GM13977 (cell line): ENCODE measurements at regions not wholly inside any gene's neighbourhood (a gene's known extent, or its start where the extent isn't known, plus 50 kb on each side); places are given as distances from the start of the nearest gene placed in this dataset.
"Not testable (repeated sequence)": the region's sequence is repeated elsewhere in the genome, so short reads cannot be mapped to it uniquely, and the experiment has no call there.

ENCODE experiments used
- DNase-seq: peaks from one replicate; pipeline ENCODE4 v3.0.0; 2012; ENCODE audit warnings: low spot score
- in situ Hi-C: fragments of 300-500 bp; cut with MboI; formaldehyde crosslinking; loops from one replicate; pipeline ENCODE4 v1.12.0; 2022; ENCODE audit warnings: low sequenced_read_pairs, low pct_unique_long_range_greater_than_20kb, mixed read lengths, inconsistent platforms; ENCODE audit not compliant: unreplicated experiment
- TF ChIP-seq, protein P1 (sequence below): IDR thresholded peaks from 2 replicates; pipeline ENCODE4 v1.5.1; 2012; ENCODE audit warnings: mild to moderate bottlenecking, control low read depth; ENCODE audit not compliant: insufficient read depth; ENCODE audit errors: extremely low read depth, missing control alignments

DNA sequence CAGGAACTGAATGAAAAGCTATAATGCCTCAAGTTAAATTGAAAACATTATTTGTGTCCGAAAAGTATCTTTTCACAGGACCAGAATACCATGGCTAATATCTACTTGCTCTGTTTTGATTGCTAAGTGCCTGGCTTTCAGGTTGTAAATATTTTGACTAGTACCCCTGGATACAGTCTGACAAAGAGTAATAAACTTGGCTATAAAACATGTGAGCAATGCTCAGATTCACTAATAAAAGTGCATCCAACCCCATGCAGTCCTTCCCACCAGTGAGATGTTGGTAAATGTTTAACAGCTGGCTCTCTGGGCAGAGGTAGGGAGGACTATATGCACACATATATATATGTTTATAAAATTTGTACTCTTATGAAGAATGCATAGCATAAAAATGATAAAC, 281.8 kb upstream of the TGFBR2 start:
- in situ Hi-C loops: no loop called here
- DNase-seq: no peak
- TF ChIP-seq, protein P1, sequence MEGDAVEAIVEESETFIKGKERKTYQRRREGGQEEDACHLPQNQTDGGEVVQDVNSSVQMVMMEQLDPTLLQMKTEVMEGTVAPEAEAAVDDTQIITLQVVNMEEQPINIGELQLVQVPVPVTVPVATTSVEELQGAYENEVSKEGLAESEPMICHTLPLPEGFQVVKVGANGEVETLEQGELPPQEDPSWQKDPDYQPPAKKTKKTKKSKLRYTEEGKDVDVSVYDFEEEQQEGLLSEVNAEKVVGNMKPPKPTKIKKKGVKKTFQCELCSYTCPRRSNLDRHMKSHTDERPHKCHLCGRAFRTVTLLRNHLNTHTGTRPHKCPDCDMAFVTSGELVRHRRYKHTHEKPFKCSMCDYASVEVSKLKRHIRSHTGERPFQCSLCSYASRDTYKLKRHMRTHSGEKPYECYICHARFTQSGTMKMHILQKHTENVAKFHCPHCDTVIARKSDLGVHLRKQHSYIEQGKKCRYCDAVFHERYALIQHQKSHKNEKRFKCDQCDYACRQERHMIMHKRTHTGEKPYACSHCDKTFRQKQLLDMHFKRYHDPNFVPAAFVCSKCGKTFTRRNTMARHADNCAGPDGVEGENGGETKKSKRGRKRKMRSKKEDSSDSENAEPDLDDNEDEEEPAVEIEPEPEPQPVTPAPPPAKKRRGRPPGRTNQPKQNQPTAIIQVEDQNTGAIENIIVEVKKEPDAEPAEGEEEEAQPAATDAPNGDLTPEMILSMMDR: no peak

DNA sequence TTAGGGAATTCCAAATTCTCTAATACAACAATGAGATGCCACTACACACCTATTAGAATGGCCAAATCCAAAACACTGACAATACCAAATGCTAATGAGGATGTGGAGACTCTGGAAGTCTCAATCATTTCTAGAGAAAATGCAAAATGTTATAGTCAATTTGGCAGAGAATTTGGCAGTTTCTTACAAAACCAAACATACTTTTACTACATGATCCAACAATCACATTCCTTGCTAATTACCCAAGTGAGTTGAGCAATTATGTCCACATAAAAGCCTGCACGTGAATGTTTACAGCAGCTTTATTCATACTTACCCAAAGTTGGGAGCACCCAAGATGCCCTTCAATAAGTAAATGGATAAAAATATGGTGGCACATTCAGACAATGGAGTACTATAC, 278.4 kb upstream of the TGFBR2 start:
- DNase-seq, in situ Hi-C loops: not testable (repeated sequence)

DNA sequence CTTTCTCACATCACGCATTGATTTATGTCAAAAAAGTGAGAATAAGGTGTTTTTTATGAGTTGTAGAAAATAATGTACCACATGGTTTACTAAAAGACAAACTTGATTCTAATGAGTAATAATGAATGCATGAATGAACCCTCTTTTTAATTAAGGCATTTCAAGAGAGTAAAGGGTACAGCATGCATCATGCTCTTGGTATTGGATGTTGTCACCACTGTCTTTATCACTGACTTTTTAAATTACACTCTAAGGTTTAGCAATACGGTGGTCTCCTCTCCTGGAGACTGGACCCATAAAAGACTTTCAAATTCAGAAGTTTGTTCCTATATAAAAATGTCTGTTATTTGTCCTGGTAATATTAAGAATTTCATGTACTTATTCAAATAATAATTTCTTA, 277.5 kb upstream of the TGFBR2 start:
- DNase-seq, in situ Hi-C loops: not testable (repeated sequence)

DNA sequence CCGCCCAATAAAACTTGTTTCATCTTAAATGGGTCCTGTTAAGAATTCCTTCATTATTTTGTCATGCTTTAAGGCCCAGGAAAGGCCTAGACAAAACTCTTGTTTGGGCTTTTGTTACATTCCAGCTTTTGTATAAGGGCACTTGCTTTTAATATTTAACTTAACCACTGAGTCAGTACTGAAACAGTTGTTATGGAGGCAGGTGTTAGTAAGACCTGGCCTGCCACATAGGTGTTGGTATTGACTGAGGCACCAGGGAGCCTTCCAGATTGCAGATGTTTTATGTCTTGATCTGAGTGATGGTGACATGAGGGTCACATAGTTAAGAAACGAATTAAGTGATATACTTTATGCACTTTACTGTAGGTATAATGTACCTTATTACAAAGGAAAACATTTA, 274.9 kb upstream of the TGFBR2 start:
- no peak for DNase-seq
- in situ Hi-C loops: no loop called here
- TF ChIP-seq, protein P1: no peak

DNA sequence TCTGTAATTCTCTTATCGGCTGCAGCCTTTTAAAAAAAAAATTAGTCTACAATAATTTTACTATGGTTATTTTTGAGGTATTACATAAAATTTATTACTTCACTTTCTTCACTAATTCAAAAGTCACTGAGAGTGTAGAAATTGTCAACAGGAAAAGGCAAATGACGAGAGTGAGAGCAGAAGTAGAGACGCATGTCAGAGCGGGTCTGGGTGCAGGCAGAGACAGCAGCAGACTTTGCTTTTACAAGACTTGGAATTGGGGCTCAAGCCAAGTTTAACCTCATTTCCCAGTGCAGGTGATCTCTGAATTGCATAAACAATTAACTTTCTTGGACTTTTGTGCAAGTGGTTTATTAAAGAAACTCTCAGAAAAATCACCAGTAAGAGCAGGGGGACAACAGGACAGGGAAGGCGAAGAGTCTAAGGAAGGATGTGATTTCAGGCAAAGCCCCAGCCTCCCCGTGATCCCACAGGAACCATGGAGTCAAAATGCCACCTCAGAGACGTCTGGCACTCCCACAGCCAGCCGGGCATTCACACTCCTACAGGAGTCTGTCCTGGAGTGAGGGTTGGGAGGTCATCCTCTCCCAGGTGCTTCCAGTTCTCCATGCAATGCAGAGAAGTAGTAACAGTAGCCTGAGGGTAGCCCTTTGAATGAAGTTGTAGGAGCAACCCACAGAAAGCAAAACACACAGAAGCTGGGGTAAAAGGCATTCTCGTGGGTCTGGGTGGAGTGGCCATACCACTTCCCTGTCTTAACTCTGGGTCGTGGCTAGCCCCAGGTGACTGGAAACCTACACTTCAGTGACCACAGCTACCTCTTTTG, 274.0 kb upstream of the TGFBR2 start:
- TF ChIP-seq, protein P1: no peak
- DNase-seq: no peak
- in situ Hi-C loops: no loop called here

DNA sequence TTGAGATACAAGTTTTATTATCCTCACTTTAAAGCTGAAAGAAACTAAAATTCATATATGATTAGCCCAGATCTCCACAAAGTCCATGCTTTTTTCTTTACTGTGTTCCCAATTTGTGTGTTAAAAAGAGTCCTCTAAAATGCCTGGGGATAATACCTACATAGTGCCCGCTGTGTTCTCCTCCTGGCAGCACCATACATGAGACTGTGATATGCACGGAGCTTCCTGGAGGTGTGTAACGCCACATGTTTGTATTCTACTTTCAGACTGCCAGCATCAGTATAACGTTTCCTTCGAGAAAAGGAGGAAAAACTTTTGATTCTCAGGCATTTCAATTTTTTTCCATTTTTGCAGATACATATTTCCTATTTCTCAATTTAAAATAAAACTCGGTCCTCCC, 273.3 kb upstream of the TGFBR2 start:
- DNase-seq: no peak
- in situ Hi-C loops: no loop called here
- TF ChIP-seq, protein P1: no peak

DNA sequence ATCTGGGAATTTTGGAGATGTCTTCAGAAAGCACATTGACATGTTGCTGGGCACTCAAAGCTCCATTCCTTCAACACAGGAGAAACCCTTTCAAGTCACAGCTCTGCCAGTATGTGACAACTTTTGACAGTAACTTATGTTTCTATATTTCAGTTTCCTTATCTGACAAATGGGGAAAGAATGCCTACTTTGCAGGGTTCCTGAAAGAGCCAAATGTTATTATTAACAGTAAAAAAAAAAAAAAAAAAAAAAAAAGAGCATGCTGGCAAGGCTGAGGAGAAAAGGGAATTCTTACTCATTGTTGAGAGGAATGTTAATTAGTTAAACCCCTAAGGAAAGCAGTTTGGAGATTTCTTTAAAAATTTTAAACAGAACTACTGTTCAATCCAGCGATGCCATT, 272.5 kb upstream of the TGFBR2 start:
- TF ChIP-seq, protein P1: no peak
- DNase-seq: no peak
- in situ Hi-C loops: no loop called here

DNA sequence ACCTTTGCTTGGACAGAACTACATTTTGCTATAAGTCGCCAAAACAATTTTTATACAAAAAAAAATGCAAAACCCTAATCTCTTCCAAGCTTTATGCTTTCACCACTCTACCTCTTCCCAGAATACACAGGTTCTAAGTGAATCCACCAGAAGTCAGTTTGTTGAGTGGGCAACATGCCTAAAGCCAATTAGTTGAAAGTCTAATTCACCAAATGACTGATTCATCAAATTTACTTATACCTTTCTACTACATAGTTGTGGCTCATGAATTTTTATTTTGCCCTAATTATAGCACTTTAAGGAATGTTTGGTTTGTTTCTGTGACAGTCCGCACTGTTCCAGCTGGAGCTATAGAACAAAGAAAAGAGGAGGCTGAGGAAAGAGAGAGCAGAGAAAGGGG, 265.9 kb upstream of the TGFBR2 start:
- DNase-seq: no peak
- TF ChIP-seq, protein P1: no peak
- in situ Hi-C loops: no loop called here
